T-cell (primary cell): ENCODE measurements at regions not wholly inside any gene's neighbourhood (a gene's known extent, or its start where the extent isn't known, plus 50 kb on each side); places are given as distances from the start of the nearest gene placed in this dataset.
A peak's percentile ranks its signal among the peaks of the same experiment; 100 is the strongest.

Experiments used
- ATAC-seq, 4 experiments: fragments of 200-7000 bp in 3 of 4; fragments of 150-1000 bp in 1 of 4; cut with Tn5 transposase; replicated peaks in 1 of 4; 1 replicate in 3 of 4; 2 replicates in 1 of 4; pipeline ENCODE4 v1.10.0; 2021; ENCODE audit warnings: moderate library complexity in 3 of 4, mild to moderate bottlenecking in 2 of 4, moderate number of reproducible peaks in 1 of 4
- CTCF ChIA-PET, 2 donors: fragments of 300-600 bp; sonication (Branson Sonifier 250); formaldehyde crosslinking; loops; one replicate each; lab custom pipeline; 2022; ENCODE audit warnings: antibody characterized with exemption in 2 of 2; lab: Charles Lee
- POLR2A ChIA-PET, 2 donors: fragments of 300-600 bp; sonication (Branson Sonifier 250); formaldehyde crosslinking; loops; one replicate each; lab custom pipeline; 2022; ENCODE audit warnings: antibody characterized with exemption in 2 of 2; lab: Charles Lee
- DNase-seq, 35 experiments: peaks; one replicate each; pipeline versions ENCODE4 v3.0.0 to v3.0.0-alpha.2; 2013 to 2023
- H3K27ac ChIP-seq: one replicate; pipeline ENCODE4 v1.5.1; 2013; ENCODE audit warnings: low read length
- H3K27me3 ChIP-seq, 2 experiments: replicated peaks in 1 of 2; 1 replicate in 1 of 2; 2 replicates in 1 of 2; pipeline versions ENCODE4 v1.6.1 to v1.7.0; 2013; ENCODE audit warnings: low read length in 1 of 2, mixed read lengths in 1 of 2; ENCODE audit not compliant: control insufficient read depth in 2 of 2, insufficient read depth in 2 of 2; ENCODE audit errors: extremely low read depth in 1 of 2
- H3K36me3 ChIP-seq, 2 donors: 1 replicate in 1 of 2; 2 replicates in 1 of 2; pipeline versions ENCODE4 v1.6.1 to v1.7.0; 2013; ENCODE audit warnings: low read length in 1 of 2; ENCODE audit not compliant: control insufficient read depth in 2 of 2, insufficient read depth in 1 of 2; ENCODE audit errors: extremely low read depth in 1 of 2
- H3K4me1 ChIP-seq, 2 experiments: 1 replicate in 1 of 2; 2 replicates in 1 of 2; pipeline versions ENCODE4 v1.6.1 to v1.7.0; 2013; ENCODE audit warnings: low read length in 2 of 2, mixed read lengths in 1 of 2; ENCODE audit not compliant: insufficient read depth in 2 of 2, control insufficient read depth in 1 of 2; ENCODE audit errors: extremely low read depth in 1 of 2
- H3K4me3 ChIP-seq, 2 donors: 1 replicate in 1 of 2; 2 replicates in 1 of 2; pipeline versions ENCODE4 v1.5.1 to v1.7.0; 2013; ENCODE audit warnings: mild to moderate bottlenecking in 2 of 2, low read length in 1 of 2, moderate library complexity in 1 of 2; ENCODE audit not compliant: control insufficient read depth in 1 of 2; ENCODE audit errors: extremely low read depth in 1 of 2
- H3K9me3 ChIP-seq: 2 replicates; pipeline ENCODE4 v1.7.0; 2013
- H3K27ac Mint-ChIP-seq, 2 donors: one replicate each; pipeline ENCODE4 v1.8.0; 2020 to 2021; ENCODE audit warnings: mild to moderate bottlenecking in 2 of 2, mixed read lengths in 2 of 2
- H3K27me3 Mint-ChIP-seq, 2 donors: one replicate each; pipeline ENCODE4 v1.8.0; 2021 to 2022; ENCODE audit warnings: mixed read lengths in 2 of 2
- H3K36me3 Mint-ChIP-seq: one replicate; pipeline ENCODE4 v1.8.0; 2021; ENCODE audit warnings: mixed read lengths
- H3K4me1 Mint-ChIP-seq, 3 donors: one replicate each; pipeline ENCODE4 v1.8.0; 2020 to 2022; ENCODE audit warnings: mixed read lengths in 3 of 3, mild to moderate bottlenecking in 1 of 3
- H3K4me3 Mint-ChIP-seq, 3 donors: one replicate each; pipeline ENCODE4 v1.8.0; 2020 to 2022; ENCODE audit warnings: mild to moderate bottlenecking in 3 of 3, mixed read lengths in 3 of 3, moderate library complexity in 3 of 3
- H3K9me3 Mint-ChIP-seq, 3 donors: one replicate each; pipeline ENCODE4 v1.8.0; 2020 to 2022; ENCODE audit warnings: mixed read lengths in 3 of 3
- WGBS: methylation state at CpG from one replicate; pipeline ENCODE4 v1.1.5; 2013; ENCODE audit warnings: missing lambda C conversion rate; ENCODE audit not compliant: insufficient coverage; 5-methylcytosine and 5-hydroxymethylcytosine counted together

- H3K4me1 ChIP-seq, result peaks cover 0 to 6% of the 10 kb centered on the region in 2 experiments
- H3K36me3 ChIP-seq, result no peaks in the 10 kb centered on the region
- no peaks in the 10 kb centered on the region for H3K27me3 Mint-ChIP-seq
- no peak for DNase-seq
- H3K4me3 ChIP-seq, result no peak overlapping the region
- no peak overlapping the region for H3K4me3 Mint-ChIP-seq
- peaks cover 3% of the 10 kb centered on the region for H3K36me3 Mint-ChIP-seq
- ATAC-seq, result no peak
- H3K4me1 Mint-ChIP-seq, result peaks cover 0 to 8% (median 7%) of the 10 kb centered on the region in 3 donors
- WGBS, result 94% methylated on average over 2 of the region's 3 CpGs
- no peaks in the 10 kb centered on the region for H3K27me3 ChIP-seq
- CTCF ChIA-PET, result interaction anchor here (0.6 to 0.7 kb wide), 8 partner anchors 35 to 1054 kb away, joined by 3 to 6 read pairs (median 4); no protein-coding TSS in a partner anchor
- POLR2A ChIA-PET, result interaction anchor here (0.7 kb wide), 2 partner anchors 13 to 680 kb away, joined by 8 to 9 read pairs; no protein-coding TSS in a partner anchor
- no peaks in the 10 kb centered on the region for H3K9me3 ChIP-seq
- H3K27ac Mint-ChIP-seq, result no peak overlapping the region
- no peak overlapping the region for H3K27ac ChIP-seq
- H3K9me3 Mint-ChIP-seq, result peaks cover 0 to 18% (median 9%) of the 10 kb centered on the region in 3 donors
Observed at GRCh38 chr1:172732427-172732826, 73.5 kb downstream of the FASLG start.

- no peaks in the 10 kb centered on the region for H3K4me1 Mint-ChIP-seq
- no peaks in the 10 kb centered on the region for H3K27me3 Mint-ChIP-seq
- H3K36me3 Mint-ChIP-seq, result peaks cover 3% of the 10 kb centered on the region
- DNase-seq (no peak), ATAC-seq (no peak)
- H3K4me3 Mint-ChIP-seq, result no peak overlapping the region
- peaks cover 0 to 9% (median 3%) of the 10 kb centered on the region in 3 donors for H3K9me3 Mint-ChIP-seq
- no peaks in the 10 kb centered on the region for H3K36me3 ChIP-seq
- no peaks in the 10 kb centered on the region for H3K9me3 ChIP-seq
- H3K4me1 ChIP-seq, result no peaks in the 10 kb centered on the region
- H3K27me3 ChIP-seq, result no peaks in the 10 kb centered on the region
- no peak overlapping the region for H3K27ac ChIP-seq
- POLR2A ChIA-PET, result no interaction called here
- no peak overlapping the region for H3K27ac Mint-ChIP-seq
- no peak overlapping the region for H3K4me3 ChIP-seq
- CTCF ChIA-PET, result interaction anchor here in 1 of 2 donors (0.7 to 1.3 kb wide), 4 partner anchors 9 to 289 kb away, joined by 3 to 4 read pairs (median 3); no protein-coding TSS in a partner anchor
Observed at GRCh38 chr1:172733815-172734214, 74.9 kb downstream of the FASLG start.

- H3K9me3 Mint-ChIP-seq, result no peaks in the 10 kb centered on the region
- peaks cover 5 to 9% (median 7%) of the 10 kb centered on the region in 3 donors for H3K4me1 Mint-ChIP-seq
- peaks cover 1 to 4% of the 10 kb centered on the region in 2 donors for H3K27me3 Mint-ChIP-seq
- no peaks in the 10 kb centered on the region for H3K27me3 ChIP-seq
- no CpG with 5 or more reads among the region's 2 CpGs for WGBS
- ChIA-PET POLR2A (no interaction called here), CTCF (no interaction called here)
- no peaks in the 10 kb centered on the region for H3K4me1 ChIP-seq
- no peak for DNase-seq
- H3K36me3 Mint-ChIP-seq, result no peaks in the 10 kb centered on the region
- H3K27ac ChIP-seq, result no peak overlapping the region
- no peak overlapping the region for H3K4me3 ChIP-seq
- ATAC-seq, result no peak
- no peak overlapping the region for H3K27ac Mint-ChIP-seq
- no peaks in the 10 kb centered on the region for H3K9me3 ChIP-seq
- no peak overlapping the region for H3K4me3 Mint-ChIP-seq
- no peaks in the 10 kb centered on the region for H3K36me3 ChIP-seq
Observed at GRCh38 chr1:172738389-172738788, 79.5 kb downstream of the FASLG start.

- ChIA-PET CTCF (interaction anchor here (0.5 to 2.3 kb wide), 20 partner anchors 10 to 1984 kb away, joined by 3 to 15 read pairs (median 3); partner anchors contain the start of gene DARS2 (in 1 of the 2)), POLR2A (interaction anchor here in 1 of 2 donors (1.5 kb wide), 1 partner anchor 23 kb away, joined by 4 read pairs; no protein-coding TSS in a partner anchor)
- Histone ChIP-seq H3K27ac (no peak overlapping the region), H3K9me3 (no peaks in the 10 kb centered on the region), H3K27me3 (no peaks in the 10 kb centered on the region), H3K4me1 (peaks cover 23 to 26% of the 10 kb centered on the region in 2 experiments), H3K36me3 (no peaks in the 10 kb centered on the region), H3K4me3 (no peak overlapping the region)
- ATAC-seq (peak in 1 of 4 experiments; percentile 14), DNase-seq (peak in 3 of 35 experiments; percentile 16 to 75 (median 28))
- H3K36me3 Mint-ChIP-seq, result no peaks in the 10 kb centered on the region
- no peaks in the 10 kb centered on the region for H3K9me3 Mint-ChIP-seq
- H3K27me3 Mint-ChIP-seq, result peaks cover 1 to 4% of the 10 kb centered on the region in 2 donors
- H3K4me1 Mint-ChIP-seq, result peaks cover 39 to 41% (median 40%) of the 10 kb centered on the region in 3 donors
- 41% methylated on average over 5 of the region's 8 CpGs for WGBS
- H3K27ac Mint-ChIP-seq, result no peak overlapping the region
- H3K4me3 Mint-ChIP-seq, result no peak overlapping the region
Observed at GRCh38 chr1:172742599-172743500, 83.9 kb downstream of the FASLG start.

- peak overlapping the region; percentile 57 to 62 for H3K27ac Mint-ChIP-seq
- peaks cover 40 to 46% (median 45%) of the 10 kb centered on the region in 3 donors for H3K4me1 Mint-ChIP-seq
- H3K4me1 ChIP-seq, result peaks cover 23 to 29% of the 10 kb centered on the region in 2 experiments
- ChIA-PET CTCF (interaction anchor here (0.6 to 2.5 kb wide), 37 partner anchors 9 to 1473 kb away, joined by 3 to 19 read pairs (median 4); partner anchors contain the start of genes CENPL (in 1 of the 2), DARS2 (in 1 of the 2) and TNFSF4 (in 1 of the 2)), POLR2A (interaction anchor here (0.6 to 0.7 kb wide), 3 partner anchors 15 to 1224 kb away, joined by 3 to 7 read pairs (median 3); no protein-coding TSS in a partner anchor)
- no CpG with 5 or more reads among the region's 2 CpGs for WGBS
- H3K4me3 Mint-ChIP-seq, result peak overlapping the region in 2 of 3 donors; percentile 26 to 47
- DNase-seq (peak in 18 of 35 experiments; percentile 13 to 79 (median 28)), ATAC-seq (peak; percentile 59 to 72 (median 66))
- no peaks in the 10 kb centered on the region for H3K9me3 Mint-ChIP-seq
- no peak overlapping the region for H3K27ac ChIP-seq
- H3K27me3 Mint-ChIP-seq, result peaks cover 1 to 2% of the 10 kb centered on the region in 2 donors
- H3K36me3 Mint-ChIP-seq, result no peaks in the 10 kb centered on the region
- H3K27me3 ChIP-seq, result no peaks in the 10 kb centered on the region
- no peaks in the 10 kb centered on the region for H3K36me3 ChIP-seq
- H3K9me3 ChIP-seq, result no peaks in the 10 kb centered on the region
- no peak overlapping the region for H3K4me3 ChIP-seq
Observed at GRCh38 chr1:172745014-172745413, 86.1 kb downstream of the FASLG start.
